NT2/D1 (cell line): ENCODE measurements at regions not wholly inside any gene's neighbourhood (a gene's known extent, or its start where the extent isn't known, plus 50 kb on each side); places are given as distances from the start of the nearest gene placed in this dataset.

Experiments used
- SUZ12 ChIP-seq: IDR thresholded peaks from 2 replicates; pipeline ENCODE4 v1.6.1; 2011; ENCODE audit not compliant: insufficient read length, insufficient read depth; ENCODE audit errors: extremely low read depth
- YY1 ChIP-seq: IDR thresholded peaks from 2 replicates; pipeline ENCODE4 v1.6.1; 2011; ENCODE audit not compliant: insufficient read length, insufficient read depth
- ZNF274 ChIP-seq: IDR thresholded peaks from 2 replicates; pipeline ENCODE4 v1.6.1; 2011; ENCODE audit warnings: mild to moderate bottlenecking, low read depth, low read length

DNA sequence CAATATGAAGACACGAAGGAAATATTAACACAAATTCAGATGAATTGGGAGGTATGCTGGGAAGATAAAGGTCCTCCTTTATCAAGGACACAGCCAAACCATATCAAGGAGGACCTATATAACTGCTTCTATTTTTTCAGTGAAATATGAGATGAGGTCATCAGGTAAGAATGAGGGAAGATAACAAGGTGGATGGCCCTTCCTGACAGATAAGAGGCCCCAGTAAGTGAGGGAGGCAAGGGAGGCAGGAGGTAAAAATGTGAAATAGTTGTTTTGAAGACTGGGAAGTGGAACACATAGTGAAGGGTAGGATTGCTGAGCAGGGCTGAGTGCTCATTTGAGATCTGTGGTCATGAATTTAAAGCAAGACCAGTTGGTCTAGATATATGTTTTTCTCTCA lies 60.0 kb upstream of the FOXE1 start:
- TF ChIP-seq SUZ12 (no peak), YY1 (no peak), ZNF274 (no peak)
